Heart left ventricle (tissue), 16 donors: ENCODE measurements at regions not wholly inside any gene's neighbourhood (a gene's known extent, or its start where the extent isn't known, plus 50 kb on each side); places are given as distances from the start of the nearest gene placed in this dataset.

ENCODE experiments used
- ATAC-seq, 4 donors: fragments of 200-7000 bp; cut with Tn5 transposase; one replicate each; pipeline ENCODE4 v1.9.1; 2020 to 2022; ENCODE audit warnings: moderate library complexity in 4 of 4, mild to moderate bottlenecking in 3 of 4, moderate number of reproducible peaks in 1 of 4
- DNase-seq, 5 donors: peaks; one replicate each; pipeline ENCODE4 v3.0.0-alpha.2; 2020
- H3K27ac ChIP-seq, 12 donors: fragments of 200-600 bp; sonication (generic) in 4 of 12; one replicate each; pipeline versions ENCODE4 v1.5.0 to v1.8.0; 2016 to 2022; ENCODE audit warnings: mild to moderate bottlenecking in 2 of 12
- H3K27me3 ChIP-seq, 9 donors: fragments of 200-600 bp; sonication (generic) in 2 of 9; one replicate each; pipeline versions ENCODE4 v1.5.1 to v1.8.0; 2016 to 2022; ENCODE audit warnings: mild to moderate bottlenecking in 3 of 9
- H3K36me3 ChIP-seq, 9 donors: fragments of 200-600 bp; sonication (generic) in 2 of 9; one replicate each; pipeline versions ENCODE4 v1.5.0 to v1.8.0; 2018 to 2022; ENCODE audit warnings: mild to moderate bottlenecking in 2 of 9
- H3K4me1 ChIP-seq, 12 donors: fragments of 200-600 bp; sonication (generic) in 4 of 12; one replicate each; pipeline versions ENCODE4 v1.5.0 to v1.8.0; 2016 to 2022; ENCODE audit warnings: mild to moderate bottlenecking in 3 of 12
- H3K4me3 ChIP-seq, 12 donors: fragments of 200-600 bp; sonication (generic) in 4 of 12; one replicate each; pipeline versions ENCODE4 v1.5.0 to v1.8.0; 2017 to 2022; ENCODE audit warnings: mild to moderate bottlenecking in 9 of 12, moderate library complexity in 4 of 12
- H3K9me3 ChIP-seq, 12 donors: fragments of 200-600 bp; sonication (generic) in 4 of 12; one replicate each; pipeline versions ENCODE4 v1.5.0 to v1.8.0; 2016 to 2022; ENCODE audit warnings: mild to moderate bottlenecking in 1 of 12
- CTCF ChIP-seq, 12 donors: fragments of 200-600 bp; sonication (generic) in 4 of 12; IDR thresholded peaks; one replicate each; pipeline versions ENCODE4 v1.5.0 to v1.8.0; 2018 to 2022; ENCODE audit warnings: antibody characterized with exemption in 12 of 12, mild to moderate bottlenecking in 5 of 12
- POLR2A ChIP-seq, 2 donors: fragments of 450-650 bp; IDR thresholded peaks; one replicate each; pipeline ENCODE4 v1.6.1; 2017; ENCODE audit warnings: antibody characterized with exemption in 2 of 2, mild to moderate bottlenecking in 2 of 2, moderate library complexity in 2 of 2
- WGBS, 4 donors: extraction: QIAGEN DNeasy Blood & Tissue Kit in 2 of 4; methylation state at CpG; one replicate each; pipeline versions ENCODE4 v1.1.5 to v1.1.7; 2013 to 2018; 5-methylcytosine and 5-hydroxymethylcytosine counted together
- intact Hi-C, 10 donors: fragments of 100-400 bp; cut with DNase I; formaldehyde crosslinking; loops; one replicate each; pipeline versions ENCODE4 v1.11.1 to v1.14.2; 2022
- donor health status: ischemic (EF 13 %, LVEDD 7.1; RV severe dilation, severe dysfunction).
- donor health status: healthy with polysubstance abuse.
- donor health status: DM: no; HTN: yes; CAD: no.
- donor health status: DM: no; HTN: no; CAD: no.
- donor health status: ischemic (EF 25% LVEDD 6.9; RV normal size, moderate dysfunction).
- donor health status: ischemic (EF 25% LVEDD 5.7; RV mildly dilated, moderate dysfunction).
- donor health status: healthy.
- donor health status: DM: yes; HTN: yes; CAD: no.
- donor health status: ischemic (EF 35%, LVEDD 5.7; RV mildly dilated, moderate dysfunction).
- donor health status: nonischemic (EF 11% LVEDD 7.7; RV severe dilation, severe dysfunction).
- donor health status: DM: yes; HTN: yes; CAD: no.
- donor health status: PGD.
- donor health status: ischemic (EF 29% LVEDD 5.4; RV normal size, mild dysfunction).
- donor health status: nonischemic (EF 23%, LVEDD 6.1; RV moderate dilation, normal function).

- DNase-seq, result no peak
- TF ChIP-seq POLR2A (IDR thresholded peaks at IDR 0.05) (no peak), CTCF (IDR thresholded peaks at IDR 0.05) (no peak)
- no peak overlapping the region for H3K27ac ChIP-seq
- WGBS, 4 donors, result 82 to 85% (median 83%) methylated on average over 3 of the region's 3 CpGs
- intact Hi-C loops, result no loop called here
- no peaks in the 10 kb centered on the region for H3K9me3 ChIP-seq
- peaks cover 0 to 7% (median 0%) of the 10 kb centered on the region in 12 donors for H3K4me1 ChIP-seq
- ATAC-seq, result no peak
- H3K36me3 ChIP-seq, result no peaks in the 10 kb centered on the region
- H3K4me3 ChIP-seq, result no peak overlapping the region
- no peaks in the 10 kb centered on the region for H3K27me3 ChIP-seq
Measured at GRCh38 chr13:110008816-110009215, 222.4 kb upstream of the IRS2 start.

DNA sequence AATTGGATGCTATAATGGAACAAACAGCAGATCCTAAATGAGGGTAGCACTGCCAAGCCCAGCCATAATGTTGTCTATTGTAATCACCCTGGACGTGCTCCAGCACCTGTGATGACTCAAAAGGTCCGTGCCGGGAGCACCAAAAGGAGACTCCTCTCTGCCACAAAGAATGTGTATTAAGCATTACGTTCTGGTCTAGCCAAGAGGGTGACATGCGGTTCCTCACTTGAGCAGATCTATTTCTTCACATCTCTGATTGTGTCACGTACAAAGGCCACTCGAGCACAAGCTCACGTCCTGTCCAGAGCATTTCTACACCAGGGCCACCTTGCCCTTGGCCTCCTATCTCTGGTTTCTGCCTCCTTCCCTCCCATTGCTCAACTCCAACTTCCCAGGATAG is 219.9 kb upstream of the IRS2 start:
- peak in 1 of 4 donors; percentile 46 for ATAC-seq
- Histone ChIP-seq H3K9me3 (no peaks in the 10 kb centered on the region), H3K27ac (no peak overlapping the region), H3K27me3 (no peaks in the 10 kb centered on the region), H3K36me3 (no peaks in the 10 kb centered on the region), H3K4me1 (peaks cover 0 to 7% (median 0%) of the 10 kb centered on the region in 12 donors), H3K4me3 (no peak overlapping the region)
- intact Hi-C loops, result no loop called here
- WGBS, 4 donors, result 63 to 75% (median 72%) methylated on average over 8 of the region's 8 CpGs
- no peak for TF ChIP-seq POLR2A (IDR thresholded peaks at IDR 0.05)
- no peak for TF ChIP-seq CTCF (IDR thresholded peaks at IDR 0.05)
- DNase-seq, result peak in 1 of 5 donors; percentile 48

DNA sequence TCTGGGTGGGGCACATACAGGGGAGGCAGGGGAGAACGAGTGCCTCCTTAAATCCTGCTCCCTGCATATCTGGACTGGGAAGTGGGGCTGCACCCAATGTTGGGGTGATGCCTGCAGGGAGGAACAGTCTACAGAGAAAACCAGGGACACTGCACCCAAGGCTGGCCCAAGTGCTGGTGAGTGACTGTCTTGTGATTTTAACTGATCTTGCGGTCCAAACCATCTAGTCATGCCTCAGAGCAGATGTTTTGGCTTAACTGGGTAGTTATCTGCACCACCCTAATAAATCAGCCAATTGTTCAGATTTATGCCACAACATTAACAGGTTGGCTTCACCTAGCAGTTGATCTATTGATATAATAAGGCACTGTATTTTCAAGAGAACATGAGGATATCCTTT is 219.2 kb upstream of the IRS2 start:
- no peaks in the 10 kb centered on the region for H3K36me3 ChIP-seq
- H3K27me3 ChIP-seq, result no peaks in the 10 kb centered on the region
- DNase-seq (no peak), ATAC-seq (no peak)
- intact Hi-C loops, result no loop called here
- no peak overlapping the region for H3K4me3 ChIP-seq
- 90 to 100% (median 93%) methylated on average over 2 of the region's 2 CpGs for WGBS, 4 donors
- TF ChIP-seq POLR2A (IDR thresholded peaks at IDR 0.05), result no peak
- no peak for TF ChIP-seq CTCF (IDR thresholded peaks at IDR 0.05)
- H3K4me1 ChIP-seq, result peaks cover 0 to 4% (median 0%) of the 10 kb centered on the region in 12 donors
- H3K9me3 ChIP-seq, result no peaks in the 10 kb centered on the region
- no peak overlapping the region for H3K27ac ChIP-seq

- Histone ChIP-seq H3K27ac (no peak overlapping the region), H3K4me3 (no peak overlapping the region), H3K27me3 (no peaks in the 10 kb centered on the region), H3K4me1 (no peaks in the 10 kb centered on the region), H3K9me3 (no peaks in the 10 kb centered on the region), H3K36me3 (no peaks in the 10 kb centered on the region)
- ATAC-seq (no peak), DNase-seq (no peak)
- no peak for TF ChIP-seq CTCF (IDR thresholded peaks at IDR 0.05)
- no peak for TF ChIP-seq POLR2A (IDR thresholded peaks at IDR 0.05)
- 76 to 91% (median 83%) methylated on average over 2 of the region's 2 CpGs for WGBS, 4 donors
- intact Hi-C loops, result no loop called here
Measured at GRCh38 chr13:110004814-110005213, 218.4 kb upstream of the IRS2 start.
